ENCODE measurements at regions not wholly inside any gene's neighbourhood (a gene's known extent, or its start where the extent isn't known, plus 50 kb on each side); places are given as distances from the start of the nearest gene placed in this dataset.

GRCh38 chr22:48096851-48097665 is 1334.6 kb downstream of the TBC1D22A start:
- H3K9me3 Mint-ChIP-seq = peaks cover 0 to 1% (median 0%) of the 10 kb centered on the region in 7 donors
- H3K27ac Mint-ChIP-seq = peak overlapping the region in 1 of 3 donors; percentile 69
- H3K27me3 ChIP-seq (ENCODE audit: control insufficient read depth, insufficient read depth, low read length) = no peaks in the 10 kb centered on the region
- peaks cover 3% of the 10 kb centered on the region for H3K36me3 Mint-ChIP-seq
- no peak overlapping the region for H3K4me3 ChIP-seq (ENCODE audit: low read depth, low read length)
- ATAC-seq (ENCODE audit: low read depth in 2 of 2) (no peak), DNase-seq (no peak)
- H3K4me1 ChIP-seq (ENCODE audit: control insufficient read depth, insufficient read depth, low read length, poor library complexity, severe bottlenecking) = peaks cover 24% of the 10 kb centered on the region
- peak overlapping the region in 1 of 4 donors; percentile 10 for H3K4me3 Mint-ChIP-seq
- H3K9me3 ChIP-seq (ENCODE audit: control insufficient read depth in 2 of 2, low read length in 2 of 2) = no peaks in the 10 kb centered on the region
- H3K36me3 ChIP-seq (ENCODE audit: control insufficient read depth, insufficient read depth, low read length) = no peaks in the 10 kb centered on the region
- peaks cover 9 to 42% (median 17%) of the 10 kb centered on the region in 4 donors for H3K4me1 Mint-ChIP-seq
- H3K27ac ChIP-seq (ENCODE audit: insufficient read depth, low read length, poor library complexity, severe bottlenecking) = no peak overlapping the region
- no peaks in the 10 kb centered on the region for H3K27me3 Mint-ChIP-seq

- no peaks in the 10 kb centered on the region for H3K9me3 Mint-ChIP-seq
- Histone ChIP-seq H3K27ac (ENCODE audit: insufficient read depth, low read length, poor library complexity, severe bottlenecking) (no peak overlapping the region), H3K27me3 (ENCODE audit: control insufficient read depth, insufficient read depth, low read length) (no peaks in the 10 kb centered on the region), H3K4me1 (ENCODE audit: control insufficient read depth, insufficient read depth, low read length, poor library complexity, severe bottlenecking) (peaks cover 24% of the 10 kb centered on the region), H3K36me3 (ENCODE audit: control insufficient read depth, insufficient read depth, low read length) (no peaks in the 10 kb centered on the region), H3K9me3 (ENCODE audit: control insufficient read depth in 2 of 2, low read length in 2 of 2) (no peaks in the 10 kb centered on the region), H3K4me3 (ENCODE audit: low read depth, low read length) (no peak overlapping the region)
- ATAC-seq (ENCODE audit: low read depth in 2 of 2) = no peak
- H3K27me3 Mint-ChIP-seq = no peaks in the 10 kb centered on the region
- peaks cover 3% of the 10 kb centered on the region for H3K36me3 Mint-ChIP-seq
- no peak overlapping the region for H3K27ac Mint-ChIP-seq
- DNase-seq = no peak
- H3K4me1 Mint-ChIP-seq = peaks cover 8 to 41% (median 17%) of the 10 kb centered on the region in 4 donors
- no peak overlapping the region for H3K4me3 Mint-ChIP-seq
Observed at GRCh38 chr22:48096411-48096810, 1334.0 kb downstream of the TBC1D22A start.

GRCh38 chr22:48093981-48094380 is 1331.5 kb downstream of the TBC1D22A start:
- no peaks in the 10 kb centered on the region for H3K36me3 Mint-ChIP-seq
- ATAC-seq (ENCODE audit: low read depth in 2 of 2) = no peak
- H3K27me3 Mint-ChIP-seq = no peaks in the 10 kb centered on the region
- no peaks in the 10 kb centered on the region for H3K36me3 ChIP-seq (ENCODE audit: control insufficient read depth, insufficient read depth, low read length)
- H3K4me3 Mint-ChIP-seq = no peak overlapping the region
- no peak overlapping the region for H3K27ac Mint-ChIP-seq
- no peak overlapping the region for H3K4me3 ChIP-seq (ENCODE audit: low read depth, low read length)
- no peak for DNase-seq
- H3K9me3 Mint-ChIP-seq = peaks cover 0 to 3% (median 0%) of the 10 kb centered on the region in 7 donors
- peaks cover 21% of the 10 kb centered on the region for H3K4me1 ChIP-seq (ENCODE audit: control insufficient read depth, insufficient read depth, low read length, poor library complexity, severe bottlenecking)
- H3K9me3 ChIP-seq (ENCODE audit: control insufficient read depth in 2 of 2, low read length in 2 of 2) = no peaks in the 10 kb centered on the region
- no peaks in the 10 kb centered on the region for H3K27me3 ChIP-seq (ENCODE audit: control insufficient read depth, insufficient read depth, low read length)
- H3K27ac ChIP-seq (ENCODE audit: insufficient read depth, low read length, poor library complexity, severe bottlenecking) = no peak overlapping the region
- peaks cover 8 to 31% (median 19%) of the 10 kb centered on the region in 4 donors for H3K4me1 Mint-ChIP-seq

GRCh38 chr22:48092866-48093265 is 1330.4 kb downstream of the TBC1D22A start:
- Histone ChIP-seq H3K4me3 (ENCODE audit: low read depth, low read length) (no peak overlapping the region), H3K27me3 (ENCODE audit: control insufficient read depth, insufficient read depth, low read length) (no peaks in the 10 kb centered on the region), H3K4me1 (ENCODE audit: control insufficient read depth, insufficient read depth, low read length, poor library complexity, severe bottlenecking) (peaks cover 12% of the 10 kb centered on the region), H3K36me3 (ENCODE audit: control insufficient read depth, insufficient read depth, low read length) (no peaks in the 10 kb centered on the region), H3K9me3 (ENCODE audit: control insufficient read depth in 2 of 2, low read length in 2 of 2) (no peaks in the 10 kb centered on the region), H3K27ac (ENCODE audit: insufficient read depth, low read length, poor library complexity, severe bottlenecking) (no peak overlapping the region)
- H3K27me3 Mint-ChIP-seq = no peaks in the 10 kb centered on the region
- no peaks in the 10 kb centered on the region for H3K36me3 Mint-ChIP-seq
- peaks cover 0 to 3% (median 0%) of the 10 kb centered on the region in 7 donors for H3K9me3 Mint-ChIP-seq
- H3K4me3 Mint-ChIP-seq = no peak overlapping the region
- DNase-seq (no peak), ATAC-seq (ENCODE audit: low read depth in 2 of 2) (no peak)
- peaks cover under 1 to 20% (median 10%) of the 10 kb centered on the region in 4 donors for H3K4me1 Mint-ChIP-seq
- H3K27ac Mint-ChIP-seq = no peak overlapping the region

GRCh38 chr22:48091656-48092223 is 1329.3 kb downstream of the TBC1D22A start:
- peaks cover 0 to 3% (median 0%) of the 10 kb centered on the region in 7 donors for H3K9me3 Mint-ChIP-seq
- H3K4me1 Mint-ChIP-seq = peaks cover 0 to 12% (median 6%) of the 10 kb centered on the region in 4 donors
- Histone ChIP-seq H3K4me3 (ENCODE audit: low read depth, low read length) (no peak overlapping the region), H3K4me1 (ENCODE audit: control insufficient read depth, insufficient read depth, low read length, poor library complexity, severe bottlenecking) (peaks cover 7% of the 10 kb centered on the region), H3K27ac (ENCODE audit: insufficient read depth, low read length, poor library complexity, severe bottlenecking) (no peak overlapping the region), H3K27me3 (ENCODE audit: control insufficient read depth, insufficient read depth, low read length) (no peaks in the 10 kb centered on the region), H3K36me3 (ENCODE audit: control insufficient read depth, insufficient read depth, low read length) (no peaks in the 10 kb centered on the region), H3K9me3 (ENCODE audit: control insufficient read depth in 2 of 2, low read length in 2 of 2) (no peaks in the 10 kb centered on the region)
- H3K4me3 Mint-ChIP-seq = no peak overlapping the region
- peaks cover 4% of the 10 kb centered on the region for H3K27me3 Mint-ChIP-seq
- DNase-seq (no peak), ATAC-seq (ENCODE audit: low read depth in 2 of 2) (no peak)
- no peaks in the 10 kb centered on the region for H3K36me3 Mint-ChIP-seq
- H3K27ac Mint-ChIP-seq = no peak overlapping the region

GRCh38 chr22:48091060-48091650 is 1328.7 kb downstream of the TBC1D22A start:
- Mint-ChIP-seq H3K4me1 (peaks cover 0 to 12% (median 6%) of the 10 kb centered on the region in 4 donors), H3K4me3 (no peak overlapping the region), H3K27ac (no peak overlapping the region), H3K27me3 (peaks cover 4% of the 10 kb centered on the region), H3K9me3 (peaks cover 0 to 3% (median 0%) of the 10 kb centered on the region in 7 donors), H3K36me3 (no peaks in the 10 kb centered on the region)
- Histone ChIP-seq H3K27ac (ENCODE audit: insufficient read depth, low read length, poor library complexity, severe bottlenecking) (no peak overlapping the region), H3K36me3 (ENCODE audit: control insufficient read depth, insufficient read depth, low read length) (no peaks in the 10 kb centered on the region), H3K4me3 (ENCODE audit: low read depth, low read length) (no peak overlapping the region), H3K9me3 (ENCODE audit: control insufficient read depth in 2 of 2, low read length in 2 of 2) (no peaks in the 10 kb centered on the region), H3K4me1 (ENCODE audit: control insufficient read depth, insufficient read depth, low read length, poor library complexity, severe bottlenecking) (peaks cover 7% of the 10 kb centered on the region), H3K27me3 (ENCODE audit: control insufficient read depth, insufficient read depth, low read length) (no peaks in the 10 kb centered on the region)
- DNase-seq (no peak), ATAC-seq (ENCODE audit: low read depth in 2 of 2) (no peak)

GRCh38 chr22:48090332-48090672 is 1327.9 kb downstream of the TBC1D22A start:
- Mint-ChIP-seq H3K27ac (peak overlapping the region in 1 of 3 donors; percentile 41), H3K36me3 (no peaks in the 10 kb centered on the region), H3K9me3 (peaks cover 0 to 3% (median 0%) of the 10 kb centered on the region in 7 donors), H3K27me3 (peaks cover 4% of the 10 kb centered on the region), H3K4me3 (no peak overlapping the region), H3K4me1 (peaks cover 0 to 12% (median 6%) of the 10 kb centered on the region in 4 donors)
- Histone ChIP-seq H3K9me3 (ENCODE audit: control insufficient read depth in 2 of 2, low read length in 2 of 2) (no peaks in the 10 kb centered on the region), H3K27me3 (ENCODE audit: control insufficient read depth, insufficient read depth, low read length) (no peaks in the 10 kb centered on the region), H3K36me3 (ENCODE audit: control insufficient read depth, insufficient read depth, low read length) (no peaks in the 10 kb centered on the region), H3K27ac (ENCODE audit: insufficient read depth, low read length, poor library complexity, severe bottlenecking) (no peak overlapping the region), H3K4me3 (ENCODE audit: low read depth, low read length) (peak overlapping the region; percentile 11), H3K4me1 (ENCODE audit: control insufficient read depth, insufficient read depth, low read length, poor library complexity, severe bottlenecking) (peaks cover 7% of the 10 kb centered on the region)
- DNase-seq (no peak), ATAC-seq (ENCODE audit: low read depth in 2 of 2) (no peak)
